Body of pancreas (tissue), 4 donors: ENCODE measurements at regions not wholly inside any gene's neighbourhood (a gene's known extent, or its start where the extent isn't known, plus 50 kb on each side); places are given as distances from the start of the nearest gene placed in this dataset.

ENCODE experiments used
- CTCF ChIP-seq, 7 experiments: fragments of 450-650 bp in 4 of 7; fragments of 200-600 bp in 3 of 7; sonication (generic) in 3 of 7; IDR thresholded peaks; one replicate each; pipeline ENCODE4 v1.5.1; 2016 to 2019; ENCODE audit warnings: antibody characterized with exemption in 7 of 7
- POLR2A ChIP-seq, 3 donors: fragments of 450-650 bp; IDR thresholded peaks; one replicate each; pipeline ENCODE4 v1.6.1; 2016; ENCODE audit warnings: antibody characterized with exemption in 3 of 3, mild to moderate bottlenecking in 2 of 3

GRCh38 chr5:91645347-91645746 lies 262.2 kb upstream of the ARRDC3 start:
- no peak for TF ChIP-seq POLR2A (IDR thresholded peaks at IDR 0.05)
- TF ChIP-seq CTCF (IDR thresholded peaks at IDR 0.05): no peak
